GM13977 (cell line): ENCODE measurements at regions not wholly inside any gene's neighbourhood (a gene's known extent, or its start where the extent isn't known, plus 50 kb on each side); places are given as distances from the start of the nearest gene placed in this dataset.

ENCODE experiments used
- DNase-seq: peaks from one replicate; pipeline ENCODE4 v3.0.0; 2012; ENCODE audit warnings: low spot score
- in situ Hi-C: fragments of 300-500 bp; cut with MboI; formaldehyde crosslinking; loops from one replicate; pipeline ENCODE4 v1.12.0; 2022; ENCODE audit warnings: low sequenced_read_pairs, low pct_unique_long_range_greater_than_20kb, mixed read lengths, inconsistent platforms; ENCODE audit not compliant: unreplicated experiment
- TF ChIP-seq, protein P1 (sequence below): IDR thresholded peaks from 2 replicates; pipeline ENCODE4 v1.5.1; 2012; ENCODE audit warnings: mild to moderate bottlenecking, control low read depth; ENCODE audit not compliant: insufficient read depth; ENCODE audit errors: extremely low read depth, missing control alignments

DNA sequence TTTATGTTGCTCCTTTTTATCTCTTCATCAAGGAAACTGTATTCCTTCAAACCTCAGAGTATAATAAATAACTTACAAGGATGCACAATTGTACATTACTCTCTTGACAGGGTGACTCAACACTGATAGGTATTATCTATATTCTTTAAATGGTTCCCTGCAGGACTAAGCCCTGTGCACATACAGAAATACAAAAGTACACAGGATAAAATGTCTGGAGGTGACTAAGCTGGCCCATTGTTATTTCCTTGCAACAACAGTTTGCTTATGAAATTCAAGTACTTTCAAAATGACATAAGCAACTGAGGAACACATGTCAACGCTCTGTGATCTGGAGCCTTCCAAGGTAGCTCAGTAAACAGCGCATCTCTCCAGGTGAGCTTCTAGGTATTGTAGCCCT is 83.8 kb upstream of the RPL34 start:
- in situ Hi-C loops = no loop called here
- no peak for DNase-seq
- TF ChIP-seq, protein P1, sequence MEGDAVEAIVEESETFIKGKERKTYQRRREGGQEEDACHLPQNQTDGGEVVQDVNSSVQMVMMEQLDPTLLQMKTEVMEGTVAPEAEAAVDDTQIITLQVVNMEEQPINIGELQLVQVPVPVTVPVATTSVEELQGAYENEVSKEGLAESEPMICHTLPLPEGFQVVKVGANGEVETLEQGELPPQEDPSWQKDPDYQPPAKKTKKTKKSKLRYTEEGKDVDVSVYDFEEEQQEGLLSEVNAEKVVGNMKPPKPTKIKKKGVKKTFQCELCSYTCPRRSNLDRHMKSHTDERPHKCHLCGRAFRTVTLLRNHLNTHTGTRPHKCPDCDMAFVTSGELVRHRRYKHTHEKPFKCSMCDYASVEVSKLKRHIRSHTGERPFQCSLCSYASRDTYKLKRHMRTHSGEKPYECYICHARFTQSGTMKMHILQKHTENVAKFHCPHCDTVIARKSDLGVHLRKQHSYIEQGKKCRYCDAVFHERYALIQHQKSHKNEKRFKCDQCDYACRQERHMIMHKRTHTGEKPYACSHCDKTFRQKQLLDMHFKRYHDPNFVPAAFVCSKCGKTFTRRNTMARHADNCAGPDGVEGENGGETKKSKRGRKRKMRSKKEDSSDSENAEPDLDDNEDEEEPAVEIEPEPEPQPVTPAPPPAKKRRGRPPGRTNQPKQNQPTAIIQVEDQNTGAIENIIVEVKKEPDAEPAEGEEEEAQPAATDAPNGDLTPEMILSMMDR = no peak

DNA sequence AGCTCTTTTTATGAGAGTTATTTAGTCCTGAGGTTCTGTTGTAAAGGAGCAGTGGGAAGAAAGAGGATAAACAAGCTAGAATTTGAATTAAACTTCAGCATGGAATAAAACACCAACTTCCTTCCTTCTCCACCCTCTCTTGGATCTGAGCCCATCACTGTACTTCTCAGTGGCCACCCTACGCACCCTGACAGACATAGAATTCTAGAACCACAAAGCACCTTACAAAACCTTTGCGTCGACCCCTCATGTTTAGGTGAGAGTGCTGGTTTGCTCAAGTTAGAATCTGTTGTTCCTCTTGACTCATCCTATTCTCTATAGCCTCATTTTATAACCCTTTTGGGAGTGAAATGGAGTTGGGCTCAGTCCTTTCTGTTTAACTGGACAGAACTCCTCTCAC is 84.6 kb upstream of the RPL34 start:
- TF ChIP-seq, protein P1 = no peak
- DNase-seq = no peak
- in situ Hi-C loops = no loop called here

DNA sequence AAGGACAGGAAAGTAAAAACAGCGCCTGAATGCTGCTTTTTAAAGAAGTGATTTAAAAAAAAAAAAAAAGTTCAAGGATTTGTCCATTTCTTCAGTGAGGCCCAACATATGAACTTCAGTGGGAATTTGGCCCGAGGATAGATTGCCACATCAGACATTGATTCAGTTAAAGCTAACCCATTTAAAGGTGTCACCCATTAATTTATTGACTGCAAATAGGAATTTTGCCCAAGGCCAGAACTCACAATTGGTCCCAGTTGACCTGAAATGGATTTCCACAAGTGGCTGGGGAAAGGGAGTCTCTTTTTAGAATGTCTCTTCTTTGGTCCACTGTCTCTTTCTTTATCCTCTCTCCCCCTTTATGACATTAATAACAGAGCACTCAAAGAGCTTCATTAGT is 86.5 kb upstream of the RPL34 start:
- in situ Hi-C loops = no loop called here
- TF ChIP-seq, protein P1 = no peak
- DNase-seq = no peak

DNA sequence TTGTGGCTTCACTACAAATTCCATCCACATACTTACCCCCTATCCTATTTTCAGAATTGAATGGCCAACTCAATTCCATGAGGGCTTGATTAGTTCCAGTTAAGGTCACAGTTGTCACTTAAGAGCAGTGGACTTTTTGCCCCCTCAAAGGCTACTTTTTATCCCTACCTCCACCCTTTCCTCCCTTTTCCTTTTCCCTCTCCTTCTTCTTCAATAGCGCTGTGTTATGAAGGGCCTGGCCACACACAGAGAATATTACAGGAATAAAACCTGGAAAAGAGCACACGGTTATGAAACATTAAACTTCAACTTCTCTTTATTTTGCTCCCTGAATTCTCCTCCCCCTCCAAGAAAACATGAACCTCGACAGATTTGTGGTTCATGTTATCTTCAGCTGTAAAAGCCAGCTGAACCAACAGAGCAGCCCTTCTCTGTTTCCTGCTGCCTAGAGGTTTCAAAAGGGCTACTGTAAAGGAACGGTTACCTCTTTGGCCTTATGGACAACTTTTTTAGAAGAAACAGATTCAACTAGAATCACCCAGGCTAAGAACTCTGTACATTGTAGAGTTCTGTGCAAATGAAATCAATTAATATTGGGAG is 87.0 kb upstream of the RPL34 start:
- TF ChIP-seq, protein P1 = no peak
- in situ Hi-C loops = no loop called here
- DNase-seq = no peak

DNA sequence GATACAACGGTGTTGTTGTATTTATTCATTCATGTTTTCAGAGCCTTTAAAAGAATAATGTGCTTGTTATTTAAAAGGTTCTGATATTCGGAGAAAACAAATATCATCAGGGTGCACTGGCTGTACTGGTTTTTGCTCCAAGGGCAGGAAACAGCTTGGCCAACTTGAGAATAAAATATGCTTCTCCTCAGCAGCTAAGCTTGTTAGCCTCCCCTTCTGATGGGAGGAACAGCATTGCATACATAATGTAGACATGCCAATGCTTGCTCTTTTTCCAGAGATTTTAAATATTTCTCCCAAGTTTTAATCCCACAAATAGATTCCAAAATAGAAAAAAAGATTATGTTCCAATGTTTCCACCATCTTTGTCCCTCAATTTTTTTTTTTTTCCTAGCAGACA is 87.6 kb upstream of the RPL34 start:
- DNase-seq = no peak
- TF ChIP-seq, protein P1 = no peak
- in situ Hi-C loops = no loop called here

DNA sequence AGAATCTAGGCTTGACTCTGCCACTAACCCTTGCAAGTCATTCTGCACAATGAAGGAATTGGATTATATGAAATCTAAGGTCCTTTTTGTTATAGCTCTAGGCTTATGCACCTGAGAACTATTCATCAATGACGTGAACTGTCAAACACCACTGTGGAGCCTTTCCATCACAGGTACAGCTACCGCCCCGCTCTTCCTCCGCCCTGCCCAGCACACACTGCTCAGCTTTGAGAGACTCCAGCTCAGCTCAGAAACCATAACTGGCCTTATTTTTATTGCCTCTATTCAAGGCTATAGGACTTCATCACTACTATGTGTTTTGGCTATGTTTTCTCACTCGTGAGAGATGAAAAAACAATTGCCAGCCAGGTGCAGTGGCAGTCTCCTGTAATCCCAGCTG is 88.2 kb upstream of the RPL34 start:
- in situ Hi-C loops = no loop called here
- no peak for DNase-seq

More for the DNA sequence above, 88.2 kb upstream of the RPL34 start:
- TF ChIP-seq, protein P1 = no peak
